ENCODE measurements at regions not wholly inside any gene's neighbourhood (a gene's known extent, or its start where the extent isn't known, plus 50 kb on each side); places are given as distances from the start of the nearest gene placed in this dataset.

GRCh38 chr10:10644008-10644646 is 373.5 kb upstream of the CELF2 start:
- no peaks in the 10 kb centered on the region for H3K9me3 ChIP-seq (ENCODE audit: insufficient read depth, low read depth)
- no peaks in the 10 kb centered on the region for H3K79me2 ChIP-seq (ENCODE audit: low read depth)
- ChIA-PET POLR2A (ENCODE audit: unreplicated experiment) (no interaction called here), CTCF (no interaction called here)
- H4K20me1 ChIP-seq (ENCODE audit: insufficient read depth): no peaks in the 10 kb centered on the region
- H3K9me2 ChIP-seq (ENCODE audit: insufficient read depth): no peaks in the 10 kb centered on the region
- no TSS peak for BruUV-seq (replicated peaks)
- H3F3A ChIP-seq (ENCODE audit: insufficient read depth, low read depth): no peaks in the 10 kb centered on the region
- no peak for DNase-seq
- H3K4me3 ChIP-seq: no peak overlapping the region
- no peak overlapping the region for H3K4me2 ChIP-seq
- peaks cover 46% of the 10 kb centered on the region for H3K27me3 ChIP-seq (ENCODE audit: insufficient read depth, low read depth)
- H2AFZ ChIP-seq: no peak overlapping the region
- H3K36me3 ChIP-seq (ENCODE audit: low read depth): no peaks in the 10 kb centered on the region
- intact Hi-C loops (cut with micrococcal nuclease; ENCODE audit: unreplicated experiment): no loop called here
- TF ChIP-seq, protein P1, sequence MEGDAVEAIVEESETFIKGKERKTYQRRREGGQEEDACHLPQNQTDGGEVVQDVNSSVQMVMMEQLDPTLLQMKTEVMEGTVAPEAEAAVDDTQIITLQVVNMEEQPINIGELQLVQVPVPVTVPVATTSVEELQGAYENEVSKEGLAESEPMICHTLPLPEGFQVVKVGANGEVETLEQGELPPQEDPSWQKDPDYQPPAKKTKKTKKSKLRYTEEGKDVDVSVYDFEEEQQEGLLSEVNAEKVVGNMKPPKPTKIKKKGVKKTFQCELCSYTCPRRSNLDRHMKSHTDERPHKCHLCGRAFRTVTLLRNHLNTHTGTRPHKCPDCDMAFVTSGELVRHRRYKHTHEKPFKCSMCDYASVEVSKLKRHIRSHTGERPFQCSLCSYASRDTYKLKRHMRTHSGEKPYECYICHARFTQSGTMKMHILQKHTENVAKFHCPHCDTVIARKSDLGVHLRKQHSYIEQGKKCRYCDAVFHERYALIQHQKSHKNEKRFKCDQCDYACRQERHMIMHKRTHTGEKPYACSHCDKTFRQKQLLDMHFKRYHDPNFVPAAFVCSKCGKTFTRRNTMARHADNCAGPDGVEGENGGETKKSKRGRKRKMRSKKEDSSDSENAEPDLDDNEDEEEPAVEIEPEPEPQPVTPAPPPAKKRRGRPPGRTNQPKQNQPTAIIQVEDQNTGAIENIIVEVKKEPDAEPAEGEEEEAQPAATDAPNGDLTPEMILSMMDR (conservative IDR thresholded peaks at IDR 0.05): no peak
- H3K4me1 ChIP-seq (replicated peaks; ENCODE audit: insufficient read depth): no peaks in the 10 kb centered on the region
- H3K27ac ChIP-seq: no peak overlapping the region

DNA sequence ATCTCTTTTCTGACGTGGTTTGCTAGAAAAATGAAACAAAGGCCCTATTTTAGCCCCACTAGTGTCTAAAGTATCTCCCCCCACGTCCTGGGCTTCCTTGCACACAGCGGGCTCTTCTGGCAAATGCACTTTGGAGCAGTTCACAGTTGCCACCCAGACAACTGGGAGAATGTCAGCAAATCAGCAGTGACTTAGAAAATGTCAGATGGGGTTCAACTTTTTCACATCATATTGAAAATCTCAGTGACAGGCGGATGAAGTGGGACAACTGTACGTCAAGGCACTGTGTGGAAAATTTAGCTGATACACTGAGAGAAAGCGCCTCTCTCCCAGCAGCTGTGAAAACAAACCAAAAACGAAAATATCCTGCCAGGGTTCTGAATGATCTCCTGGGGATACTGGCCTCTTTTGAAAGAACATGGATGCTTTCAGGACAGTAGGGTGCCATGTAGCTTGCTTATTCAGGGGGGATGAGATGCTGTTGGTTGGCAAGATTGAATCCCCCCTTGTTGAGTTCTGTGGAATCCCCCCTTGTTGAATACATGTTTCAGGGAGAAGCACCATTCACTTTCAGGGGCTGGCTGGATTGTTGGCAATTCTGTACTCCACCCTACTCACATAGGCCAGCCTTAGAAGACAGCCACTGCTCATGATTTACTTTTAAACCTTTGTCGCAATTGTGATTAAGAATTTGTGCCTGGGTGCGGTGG is 372.8 kb upstream of the CELF2 start:
- intact Hi-C loops (cut with micrococcal nuclease; ENCODE audit: unreplicated experiment): no loop called here

DNA sequence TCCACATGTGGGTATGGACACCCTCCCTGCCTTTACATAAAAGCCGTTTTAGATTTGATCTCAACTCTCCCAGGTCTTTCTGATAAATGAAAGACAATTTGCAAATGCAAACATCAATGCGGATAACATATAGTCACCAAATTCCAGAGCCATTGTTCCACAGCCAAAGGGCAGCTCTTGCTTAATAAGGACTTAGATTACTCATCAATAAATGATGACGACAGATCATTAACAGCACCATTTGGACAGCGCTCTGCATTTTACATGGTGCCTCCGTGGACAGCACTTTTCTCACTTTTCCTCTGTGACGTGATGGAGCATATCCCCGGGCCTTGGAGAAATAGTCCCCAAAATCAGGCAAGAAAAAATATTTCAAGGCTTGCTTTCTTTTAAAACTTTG is 370.3 kb upstream of the CELF2 start:
- DNase-seq: no peak
- no peaks in the 10 kb centered on the region for H3K4me1 ChIP-seq (replicated peaks; ENCODE audit: insufficient read depth)
- no TSS peak for BruUV-seq (replicated peaks)
- no peak overlapping the region for H3K4me3 ChIP-seq
- H2AFZ ChIP-seq: no peak overlapping the region
- H3K9me2 ChIP-seq (ENCODE audit: insufficient read depth): no peaks in the 10 kb centered on the region
- no peaks in the 10 kb centered on the region for H3K79me2 ChIP-seq (ENCODE audit: low read depth)
- no peak for TF ChIP-seq EZH2 (IDR thresholded peaks at IDR 0.05; ENCODE audit: low read depth)
- TF ChIP-seq, protein P1 (conservative IDR thresholded peaks at IDR 0.05): no peak
- H3K4me2 ChIP-seq: no peak overlapping the region
- no peaks in the 10 kb centered on the region for H4K20me1 ChIP-seq (ENCODE audit: insufficient read depth)
- H3K27ac ChIP-seq: no peak overlapping the region
- intact Hi-C loops (cut with micrococcal nuclease; ENCODE audit: unreplicated experiment): no loop called here
- POLR2A ChIA-PET (ENCODE audit: unreplicated experiment): no interaction called here
- H3K27me3 ChIP-seq (ENCODE audit: insufficient read depth, low read depth): peaks cover 62% of the 10 kb centered on the region
- no peaks in the 10 kb centered on the region for H3F3A ChIP-seq (ENCODE audit: insufficient read depth, low read depth)
- H3K9me3 ChIP-seq (ENCODE audit: insufficient read depth, low read depth): no peaks in the 10 kb centered on the region
- no peaks in the 10 kb centered on the region for H3K36me3 ChIP-seq (ENCODE audit: low read depth)
- CTCF ChIA-PET: no interaction called here

More for the DNA sequence above, 372.8 kb upstream of the CELF2 start:
- no TSS peak for BruUV-seq (replicated peaks)
- CTCF ChIA-PET: no interaction called here
- Histone ChIP-seq H3F3A (ENCODE audit: insufficient read depth, low read depth) (no peaks in the 10 kb centered on the region), H3K9me3 (ENCODE audit: insufficient read depth, low read depth) (no peaks in the 10 kb centered on the region), H4K20me1 (ENCODE audit: insufficient read depth) (no peaks in the 10 kb centered on the region), H3K9me2 (ENCODE audit: insufficient read depth) (no peaks in the 10 kb centered on the region), H3K36me3 (ENCODE audit: low read depth) (no peaks in the 10 kb centered on the region), H2AFZ (no peak overlapping the region), H3K4me1 (replicated peaks; ENCODE audit: insufficient read depth) (no peaks in the 10 kb centered on the region), H3K4me3 (no peak overlapping the region), H3K27me3 (ENCODE audit: insufficient read depth, low read depth) (peaks cover 53% of the 10 kb centered on the region), H3K4me2 (no peak overlapping the region), H3K27ac (no peak overlapping the region), H3K79me2 (ENCODE audit: low read depth) (no peaks in the 10 kb centered on the region)
- TF ChIP-seq EZH2 (IDR thresholded peaks at IDR 0.05; ENCODE audit: low read depth): no peak
- TF ChIP-seq, protein P1 (conservative IDR thresholded peaks at IDR 0.05): no peak
- no peak for DNase-seq
- POLR2A ChIA-PET (ENCODE audit: unreplicated experiment): no interaction called here
